HG03439 (cell line): ENCODE measurements at regions not wholly inside any gene's neighbourhood (a gene's known extent, or its start where the extent isn't known, plus 50 kb on each side); places are given as distances from the start of the nearest gene placed in this dataset.
"Not testable (repeated sequence)": the region's sequence is repeated elsewhere in the genome, so short reads cannot be mapped to it uniquely, and the experiment has no call there.

ENCODE experiments used
- ATAC-seq: cut with Tn5 transposase; IDR thresholded peaks from one replicate; pipeline ENCODE4 v1.9.1; 2021; ENCODE audit warnings: mild to moderate bottlenecking, moderate library complexity; ENCODE audit not compliant: unreplicated experiment

GRCh38 chr11:92045301-92045700 is 179.3 kb upstream of the FAT3 start:
- no peak for ATAC-seq

- ATAC-seq: no peak
Observed at GRCh38 chr11:92035488-92035887, 189.1 kb upstream of the FAT3 start.

GRCh38 chr11:92027136-92027535 is 197.5 kb upstream of the FAT3 start:
- ATAC-seq: not testable (repeated sequence)

- ATAC-seq: no peak
Observed at GRCh38 chr11:92026664-92027063, 198.0 kb upstream of the FAT3 start.

- no peak for ATAC-seq
Observed at GRCh38 chr11:92024788-92025187, 199.8 kb upstream of the FAT3 start.

GRCh38 chr11:92022499-92022898 is 202.1 kb upstream of the FAT3 start:
- no peak for ATAC-seq

- no peak for ATAC-seq
Observed at GRCh38 chr11:92018332-92018731, 206.3 kb upstream of the FAT3 start.

GRCh38 chr11:92008249-92008648 is 216.4 kb upstream of the FAT3 start:
- no peak for ATAC-seq

GRCh38 chr11:92002568-92002967 is 222.1 kb upstream of the FAT3 start:
- ATAC-seq: no peak

- ATAC-seq: no peak
Observed at GRCh38 chr11:91998481-91998880, 226.1 kb upstream of the FAT3 start.

- ATAC-seq: no peak
Observed at GRCh38 chr11:91997226-91997625, 227.4 kb upstream of the FAT3 start.

GRCh38 chr11:91996526-91996925 is 228.1 kb upstream of the FAT3 start:
- ATAC-seq: no peak

GRCh38 chr11:91988443-91988842 is 236.2 kb upstream of the FAT3 start:
- ATAC-seq: not testable (repeated sequence)

- no peak for ATAC-seq
Observed at GRCh38 chr11:91986218-91986617, 238.4 kb upstream of the FAT3 start.

- no peak for ATAC-seq
Observed at GRCh38 chr11:91984033-91984584, 240.5 kb upstream of the FAT3 start.

- ATAC-seq: no peak
Observed at GRCh38 chr11:91981995-91982394, 242.6 kb upstream of the FAT3 start.

GRCh38 chr11:91979775-91980174 is 244.8 kb upstream of the FAT3 start:
- no peak for ATAC-seq

- no peak for ATAC-seq
Observed at GRCh38 chr11:91978747-91979146, 245.9 kb upstream of the FAT3 start.

GRCh38 chr11:91972665-91973266 is 251.9 kb upstream of the FAT3 start:
- no peak for ATAC-seq

GRCh38 chr11:91970624-91971023 is 254.0 kb upstream of the FAT3 start:
- ATAC-seq: no peak

- no peak for ATAC-seq
Observed at GRCh38 chr11:91969486-91969885, 255.1 kb upstream of the FAT3 start.

- ATAC-seq: no peak
Observed at GRCh38 chr11:91967691-91968045, 256.9 kb upstream of the FAT3 start.

GRCh38 chr11:91967026-91967690 is 257.5 kb upstream of the FAT3 start:
- no peak for ATAC-seq
